ENCODE measurements at regions not wholly inside any gene's neighbourhood (a gene's known extent, or its start where the extent isn't known, plus 50 kb on each side); places are given as distances from the start of the nearest gene placed in this dataset.

GRCh38 chr6:113488812-113489685 lies 368.1 kb upstream of the MARCKS start:
- peak; percentile 25 to 49 (median 29); a peak in 4 of 6 replicates for TF ChIP-seq CTCF (IDR thresholded peaks at IDR 0.05 in 2 of 3, conservative IDR thresholded peaks at IDR 0.05 in 1 of 3; ENCODE audit: borderline replicate concordance in 1 of 3, insufficient read depth in 1 of 3, low read depth in 2 of 3, low read length in 2 of 3)
- TF ChIP-seq POLR2AphosphoS5 (IDR thresholded peaks at IDR 0.05; ENCODE audit: low read depth, low read length), result no peak
- no peak for TF ChIP-seq EZH2phosphoT487 (IDR thresholded peaks at IDR 0.05; ENCODE audit: borderline replicate concordance)
- TF ChIP-seq ZFX (IDR thresholded peaks at IDR 0.05), result no peak
- no peak for TF ChIP-seq FOSL1 (IDR thresholded peaks at IDR 0.05; ENCODE audit: low read depth)
- no peak for TF ChIP-seq POLR2A (IDR thresholded peaks at IDR 0.05; ENCODE audit: borderline replicate concordance, extremely low read depth, insufficient read depth, insufficient read length)
